ENCODE measurements at regions not wholly inside any gene's neighbourhood (a gene's known extent, or its start where the extent isn't known, plus 50 kb on each side); places are given as distances from the start of the nearest gene placed in this dataset.

- no peak for TF ChIP-seq EZH2 (IDR thresholded peaks at IDR 0.05; ENCODE audit: insufficient read depth, poor library complexity, severe bottlenecking)
- TF ChIP-seq EZH2phosphoT487 (IDR thresholded peaks at IDR 0.05; ENCODE audit: insufficient read depth, low read depth), result no peak
Observed at GRCh38 chr15:53331328-53332190, 427.9 kb downstream of the WDR72 start.
